PC-3 (cell line): ENCODE measurements at regions not wholly inside any gene's neighbourhood (a gene's known extent, or its start where the extent isn't known, plus 50 kb on each side); places are given as distances from the start of the nearest gene placed in this dataset.

Experiments
- CTCF ChIP-seq: fragments of 300-600 bp; sonication (generic); conservative IDR thresholded peaks from 2 replicates; pipeline ENCODE4 v1.5.1; 2017; ENCODE audit warnings: antibody characterized with exemption, low read depth, mild to moderate bottlenecking, low read length
- EZH2 ChIP-seq: fragments of 300-600 bp; sonication (generic); IDR thresholded peaks from one replicate; pipeline ENCODE4 v1.6.1; 2017; ENCODE audit warnings: antibody characterized with exemption, mild to moderate bottlenecking, low read length; ENCODE audit not compliant: unreplicated experiment

GRCh38 chr12:132411457-132411856, 78.5 kb upstream of the FBRSL1 start:
- TF ChIP-seq CTCF (no peak), EZH2 (no peak)
